HCT116 (cell line): ENCODE measurements at regions not wholly inside any gene's neighbourhood (a gene's known extent, or its start where the extent isn't known, plus 50 kb on each side); places are given as distances from the start of the nearest gene placed in this dataset.

Experiments
- ATAC-seq: fragments of 200-7000 bp; cut with Tn5 transposase; 2 replicates; pipeline ENCODE4 v1.9.1; 2020; ENCODE audit warnings: mild to moderate bottlenecking, moderate library complexity
- BruUV-seq: library from RNA; stranded (reverse); fragments of 400-500 nt; replicated peaks from 2 replicates; lab custom pipeline; 2021; lab: Mats Ljungman, UMichigan
- CTCF ChIA-PET: fragments of 300-600 bp; sonication (Branson Sonifier 250); formaldehyde crosslinking; loops from one replicate; lab custom pipeline; 2021; ENCODE audit warnings: antibody characterized with exemption; lab: Charles Lee
- POLR2A ChIA-PET: fragments of 300-600, 350-600 bp; sonication (Branson Sonifier 250); formaldehyde crosslinking; loops from one replicate; lab custom pipeline; 2021; ENCODE audit warnings: antibody characterized with exemption; lab: Charles Lee
- RAD21 ChIA-PET, 2 experiments: fragments of 300-600 bp; sonication (Branson Sonifier 250); formaldehyde crosslinking; loops; one replicate each; lab custom pipeline; 2023; ENCODE audit warnings: low total read pairs in 2 of 2; ENCODE audit not compliant: uncharacterized antibody in 2 of 2, unreplicated experiment in 2 of 2, low non-redundant PET in 1 of 2; lab: Charles Lee
- DNase-seq: peaks from one replicate; pipeline ENCODE4 v3.0.0-alpha.2; 2010; ENCODE audit warnings: low read depth, low spot score
- H2AFZ ChIP-seq: fragments of 200-600 bp; shearing (Covaris generic), sonication (generic); 2 replicates; pipeline ENCODE4 v1.6.1; 2017; ENCODE audit warnings: low read depth, mixed run types, mixed read lengths, antibody characterized with exemption, low read length; ENCODE audit not compliant: poor library complexity, severe bottlenecking
- H3K27ac ChIP-seq: 2 replicates; pipeline ENCODE4 v1.5.1; 2012; ENCODE audit warnings: low read depth, low read length
- H3K27me3 ChIP-seq: fragments of 200-600 bp; sonication (generic); 2 replicates; pipeline ENCODE4 v1.6.1; 2016; ENCODE audit warnings: mixed run types, low read length, mixed read lengths; ENCODE audit not compliant: insufficient read depth
- H3K36me3 ChIP-seq, 2 experiments: fragments of 200-500 bp in 1 of 2; fragments of 200-600 bp in 1 of 2; sonication (Bioruptor generic) in 1 of 2; sonication (generic) in 1 of 2; 2 replicates each; pipeline versions ENCODE4 v1.5.1 to v1.6.1; 2014 to 2016; ENCODE audit warnings: low read length in 2 of 2, inconsistent platforms in 1 of 2, mixed read lengths in 1 of 2, mixed run types in 1 of 2; ENCODE audit not compliant: insufficient read depth in 2 of 2, control insufficient read depth in 1 of 2
- H3K4me1 ChIP-seq, 2 experiments: fragments of 200-600 bp in 1 of 2; sonication (generic) in 1 of 2; 2 replicates each; pipeline versions ENCODE4 v1.5.1 to v1.6.1; 2012 to 2017; ENCODE audit warnings: low read length in 2 of 2, inconsistent platforms in 1 of 2, mild to moderate bottlenecking in 1 of 2, mixed read lengths in 1 of 2, mixed run types in 1 of 2, moderate library complexity in 1 of 2; ENCODE audit not compliant: insufficient read depth in 2 of 2, control insufficient read depth in 1 of 2
- H3K4me2 ChIP-seq: fragments of 200-600 bp; sonication (generic); 2 replicates; pipeline ENCODE4 v1.6.1; 2017; ENCODE audit warnings: mixed run types, low read length, mixed read lengths
- H3K4me3 ChIP-seq, 2 experiments: fragments of 200-600 bp in 1 of 2; sonication (generic) in 1 of 2; replicated peaks in 1 of 2; 2 replicates each; pipeline ENCODE4 v1.5.1; 2011 to 2016; ENCODE audit warnings: low read length in 2 of 2, control low read depth in 1 of 2, low read depth in 1 of 2, mild to moderate bottlenecking in 1 of 2, mixed read lengths in 1 of 2, mixed run types in 1 of 2
- H3K79me2 ChIP-seq: fragments of 200-600 bp; sonication (generic); 2 replicates; pipeline ENCODE4 v1.6.1; 2017; ENCODE audit warnings: mild to moderate bottlenecking, mixed run types, low read length, moderate library complexity, mixed read lengths; ENCODE audit not compliant: insufficient read depth
- H3K9ac ChIP-seq: fragments of 200-600 bp; sonication (generic); 2 replicates; pipeline ENCODE4 v1.6.1; 2016; ENCODE audit warnings: low read length, mixed read lengths
- H3K9me2 ChIP-seq: fragments of 200-600 bp; sonication (generic), shearing (Covaris generic); 2 replicates; pipeline ENCODE4 v1.6.1; 2017; ENCODE audit warnings: mixed run types, mild to moderate bottlenecking, moderate library complexity; ENCODE audit not compliant: insufficient read depth
- H3K9me3 ChIP-seq, 2 experiments: fragments of 200-500 bp in 1 of 2; fragments of 200-600 bp in 1 of 2; sonication (Bioruptor generic) in 1 of 2; sonication (generic) in 1 of 2; 2 replicates each; pipeline ENCODE4 v1.6.1; 2014 to 2017; ENCODE audit warnings: low read length in 2 of 2, mixed read lengths in 2 of 2, inconsistent platforms in 1 of 2, low read depth in 1 of 2, mild to moderate bottlenecking in 1 of 2, mixed run types in 1 of 2, moderate library complexity in 1 of 2; ENCODE audit not compliant: control insufficient read depth in 1 of 2, insufficient read depth in 1 of 2
- H4K20me1 ChIP-seq: fragments of 200-600 bp; sonication (generic), shearing (Covaris generic); 2 replicates; pipeline ENCODE4 v1.6.1; 2017; ENCODE audit warnings: mixed run types, mild to moderate bottlenecking, moderate library complexity; ENCODE audit not compliant: insufficient read depth
- CBX3 ChIP-seq: IDR thresholded peaks from 2 replicates; pipeline ENCODE4 v1.6.1; 2012; ENCODE audit warnings: low read depth
- EGR1 ChIP-seq: IDR thresholded peaks from 2 replicates; pipeline ENCODE4 v1.6.1; 2012; ENCODE audit warnings: low read depth
- ELF1 ChIP-seq: IDR thresholded peaks from 2 replicates; pipeline ENCODE4 v1.6.1; 2012; ENCODE audit warnings: low read depth, borderline replicate concordance
- EZH2 ChIP-seq: fragments of 200-600 bp; sonication (generic); IDR thresholded peaks from 2 replicates; pipeline ENCODE4 v1.6.1; 2017; ENCODE audit warnings: antibody characterized with exemption, mixed run types
- FOSL1 ChIP-seq: IDR thresholded peaks from 2 replicates; pipeline ENCODE4 v1.6.1; 2012; ENCODE audit warnings: low read depth
- JUND ChIP-seq: IDR thresholded peaks from 2 replicates; pipeline ENCODE4 v1.6.1; 2012
- POLR2A ChIP-seq: IDR thresholded peaks from 2 replicates; pipeline ENCODE4 v1.7.0; 2011; ENCODE audit warnings: borderline replicate concordance; ENCODE audit not compliant: insufficient read depth, insufficient read length; ENCODE audit errors: extremely low read depth
- POLR2AphosphoS5 ChIP-seq: IDR thresholded peaks from 2 replicates; pipeline ENCODE4 v1.6.1; 2011; ENCODE audit warnings: mild to moderate bottlenecking, low read depth, low read length, moderate library complexity
- RAD21 ChIP-seq: IDR thresholded peaks from 2 replicates; pipeline ENCODE4 v1.6.1; 2012; ENCODE audit warnings: low read depth, mild to moderate bottlenecking
- SP1 ChIP-seq: IDR thresholded peaks from 2 replicates; pipeline ENCODE4 v1.6.1; 2012; ENCODE audit warnings: low read depth
- YY1 ChIP-seq: IDR thresholded peaks from 2 replicates; pipeline ENCODE4 v1.6.1; 2011; ENCODE audit warnings: low read length, low read depth, moderate library complexity, mild to moderate bottlenecking; ENCODE audit not compliant: insufficient replicate concordance; ENCODE audit errors: extremely low read depth
- ZFX ChIP-seq: fragments of 450-650 bp; IDR thresholded peaks from 2 replicates; pipeline ENCODE4 v1.6.1; 2017
- intact Hi-C: fragments of 100-400 bp; cut with micrococcal nuclease; formaldehyde crosslinking; loops from 2 replicates; pipeline ENCODE4 v1.10.0; 2022
- TF ChIP-seq, protein P1 (sequence below): IDR thresholded peaks from 2 replicates; pipeline ENCODE4 v1.6.1; 2012
- TF ChIP-seq, protein P2 (sequence below): IDR thresholded peaks from 2 replicates; pipeline ENCODE4 v1.6.1; 2011; ENCODE audit warnings: mild to moderate bottlenecking, low read length, moderate library complexity; ENCODE audit not compliant: insufficient replicate concordance; ENCODE audit errors: extremely low read depth
- TF ChIP-seq, protein P3 (sequence below), 3 experiments: fragments of 200-600 bp in 1 of 3; sonication (generic) in 1 of 3; IDR thresholded peaks in 2 of 3; conservative IDR thresholded peaks in 1 of 3; 2 replicates each; pipeline ENCODE4 v1.5.1; 2012 to 2017; ENCODE audit warnings: low read depth in 2 of 3, low read length in 2 of 3, antibody characterized with exemption in 1 of 3, borderline replicate concordance in 1 of 3, control low read depth in 1 of 3, mild to moderate bottlenecking in 1 of 3, mixed read lengths in 1 of 3, mixed run types in 1 of 3, moderate library complexity in 1 of 3; ENCODE audit not compliant: insufficient read depth in 1 of 3

GRCh38 chr2:128573116-128573515, 254.4 kb upstream of the HS6ST1 start:
- ATAC-seq (no peak), DNase-seq (no peak)
- intact Hi-C loops: no loop called here
- no peak for TF ChIP-seq EGR1
- TF ChIP-seq YY1: no peak
- no peak for TF ChIP-seq EZH2
- no peak for TF ChIP-seq POLR2A
- no peak for TF ChIP-seq SP1
- TF ChIP-seq, protein P1, sequence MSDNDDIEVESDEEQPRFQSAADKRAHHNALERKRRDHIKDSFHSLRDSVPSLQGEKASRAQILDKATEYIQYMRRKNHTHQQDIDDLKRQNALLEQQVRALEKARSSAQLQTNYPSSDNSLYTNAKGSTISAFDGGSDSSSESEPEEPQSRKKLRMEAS: no peak
- TF ChIP-seq, protein P2, sequence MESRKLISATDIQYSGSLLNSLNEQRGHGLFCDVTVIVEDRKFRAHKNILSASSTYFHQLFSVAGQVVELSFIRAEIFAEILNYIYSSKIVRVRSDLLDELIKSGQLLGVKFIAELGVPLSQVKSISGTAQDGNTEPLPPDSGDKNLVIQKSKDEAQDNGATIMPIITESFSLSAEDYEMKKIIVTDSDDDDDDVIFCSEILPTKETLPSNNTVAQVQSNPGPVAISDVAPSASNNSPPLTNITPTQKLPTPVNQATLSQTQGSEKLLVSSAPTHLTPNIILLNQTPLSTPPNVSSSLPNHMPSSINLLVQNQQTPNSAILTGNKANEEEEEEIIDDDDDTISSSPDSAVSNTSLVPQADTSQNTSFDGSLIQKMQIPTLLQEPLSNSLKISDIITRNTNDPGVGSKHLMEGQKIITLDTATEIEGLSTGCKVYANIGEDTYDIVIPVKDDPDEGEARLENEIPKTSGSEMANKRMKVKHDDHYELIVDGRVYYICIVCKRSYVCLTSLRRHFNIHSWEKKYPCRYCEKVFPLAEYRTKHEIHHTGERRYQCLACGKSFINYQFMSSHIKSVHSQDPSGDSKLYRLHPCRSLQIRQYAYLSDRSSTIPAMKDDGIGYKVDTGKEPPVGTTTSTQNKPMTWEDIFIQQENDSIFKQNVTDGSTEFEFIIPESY: no peak
- no peak for TF ChIP-seq ZFX
- no peak for TF ChIP-seq POLR2AphosphoS5
- TF ChIP-seq, protein P3, sequence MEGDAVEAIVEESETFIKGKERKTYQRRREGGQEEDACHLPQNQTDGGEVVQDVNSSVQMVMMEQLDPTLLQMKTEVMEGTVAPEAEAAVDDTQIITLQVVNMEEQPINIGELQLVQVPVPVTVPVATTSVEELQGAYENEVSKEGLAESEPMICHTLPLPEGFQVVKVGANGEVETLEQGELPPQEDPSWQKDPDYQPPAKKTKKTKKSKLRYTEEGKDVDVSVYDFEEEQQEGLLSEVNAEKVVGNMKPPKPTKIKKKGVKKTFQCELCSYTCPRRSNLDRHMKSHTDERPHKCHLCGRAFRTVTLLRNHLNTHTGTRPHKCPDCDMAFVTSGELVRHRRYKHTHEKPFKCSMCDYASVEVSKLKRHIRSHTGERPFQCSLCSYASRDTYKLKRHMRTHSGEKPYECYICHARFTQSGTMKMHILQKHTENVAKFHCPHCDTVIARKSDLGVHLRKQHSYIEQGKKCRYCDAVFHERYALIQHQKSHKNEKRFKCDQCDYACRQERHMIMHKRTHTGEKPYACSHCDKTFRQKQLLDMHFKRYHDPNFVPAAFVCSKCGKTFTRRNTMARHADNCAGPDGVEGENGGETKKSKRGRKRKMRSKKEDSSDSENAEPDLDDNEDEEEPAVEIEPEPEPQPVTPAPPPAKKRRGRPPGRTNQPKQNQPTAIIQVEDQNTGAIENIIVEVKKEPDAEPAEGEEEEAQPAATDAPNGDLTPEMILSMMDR (IDR thresholded peaks at IDR 0.05 in 2 of 3, conservative IDR thresholded peaks at IDR 0.05 in 1 of 3; ENCODE audit: borderline replicate concordance in 1 of 3, insufficient read depth in 1 of 3, low read depth in 2 of 3, low read length in 2 of 3): no peak
- no peak for TF ChIP-seq JUND
- TF ChIP-seq RAD21: no peak
- TF ChIP-seq FOSL1: no peak
- no peak for TF ChIP-seq ELF1
- no peak for TF ChIP-seq CBX3
- Histone ChIP-seq H3K79me2 (no peaks in the 10 kb centered on the region), H3K4me2 (no peak overlapping the region), H3K4me3 (no peak overlapping the region), H4K20me1 (no peaks in the 10 kb centered on the region), H3K4me1 (no peaks in the 10 kb centered on the region), H3K9me2 (no peaks in the 10 kb centered on the region), H3K36me3 (no peaks in the 10 kb centered on the region), H3K9me3 (no peaks in the 10 kb centered on the region), H2AFZ (no peak overlapping the region), H3K9ac (no peak overlapping the region), H3K27me3 (peaks cover 38% of the 10 kb centered on the region; the same call in 1 of the 2 replicates), H3K27ac (no peak overlapping the region)
- POLR2A ChIA-PET: interaction anchor here (0.6 kb wide), 1 partner anchor 497 kb away, joined by 3 read pairs; no protein-coding TSS in a partner anchor
- CTCF ChIA-PET: no interaction called here
- RAD21 ChIA-PET: interaction anchor here in 1 of 2 experiments (0.6 kb wide), 1 partner anchor 254 kb away, joined by 5 read pairs; no protein-coding TSS in a partner anchor
- no TSS peak for BruUV-seq
